HG02610 (cell line): ENCODE measurements at regions not wholly inside any gene's neighbourhood (a gene's known extent, or its start where the extent isn't known, plus 50 kb on each side); places are given as distances from the start of the nearest gene placed in this dataset.
A peak's percentile ranks its signal among the peaks of the same experiment; 100 is the strongest.

Experiments
- ATAC-seq: cut with Tn5 transposase; IDR thresholded peaks from one replicate; pipeline ENCODE4 v1.9.1; 2021; ENCODE audit warnings: mild to moderate bottlenecking, moderate library complexity; ENCODE audit not compliant: unreplicated experiment

DNA sequence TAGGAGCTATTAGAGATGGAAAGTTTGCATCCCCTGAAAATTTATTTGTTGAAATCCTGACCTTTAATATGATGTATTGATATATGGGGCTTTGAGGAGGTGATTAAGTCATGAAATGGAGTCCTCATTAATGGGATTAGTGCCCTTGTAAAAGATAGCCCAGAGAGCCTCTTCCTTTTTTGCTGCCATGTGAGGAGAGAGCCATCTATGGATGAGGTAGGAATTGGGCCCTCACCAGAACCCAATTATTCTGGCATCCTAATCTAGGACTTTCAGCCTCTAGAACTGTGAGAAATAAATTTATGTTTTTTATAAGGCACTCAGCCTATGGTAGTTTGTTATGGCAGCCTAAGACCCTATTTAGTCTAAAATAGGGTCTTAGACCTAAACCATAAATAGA lies 250.2 kb upstream of the SLITRK1 start:
- ATAC-seq, result no peak

DNA sequence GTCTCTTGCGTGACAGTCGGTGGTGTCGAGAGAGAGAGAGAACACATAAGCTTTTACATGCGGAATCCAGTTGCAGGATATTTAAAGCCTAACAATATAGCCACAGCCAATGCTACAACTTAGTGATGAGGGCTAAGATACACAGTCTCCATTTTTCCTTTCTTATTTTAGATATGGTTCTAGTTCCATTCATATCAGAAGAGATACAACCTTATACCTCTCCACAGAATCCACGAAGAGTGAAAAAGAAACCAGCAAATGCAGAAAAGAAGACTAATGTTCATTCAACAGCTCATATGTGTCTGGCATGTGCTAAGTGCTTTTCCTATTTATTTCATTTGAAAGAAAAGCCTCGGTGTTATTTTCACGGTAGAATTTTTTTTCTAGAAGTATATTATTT lies 249.0 kb upstream of the SLITRK1 start:
- ATAC-seq, result no peak

GRCh38 chr13:84130495-84131114 lies 248.3 kb upstream of the SLITRK1 start:
- no peak for ATAC-seq

DNA sequence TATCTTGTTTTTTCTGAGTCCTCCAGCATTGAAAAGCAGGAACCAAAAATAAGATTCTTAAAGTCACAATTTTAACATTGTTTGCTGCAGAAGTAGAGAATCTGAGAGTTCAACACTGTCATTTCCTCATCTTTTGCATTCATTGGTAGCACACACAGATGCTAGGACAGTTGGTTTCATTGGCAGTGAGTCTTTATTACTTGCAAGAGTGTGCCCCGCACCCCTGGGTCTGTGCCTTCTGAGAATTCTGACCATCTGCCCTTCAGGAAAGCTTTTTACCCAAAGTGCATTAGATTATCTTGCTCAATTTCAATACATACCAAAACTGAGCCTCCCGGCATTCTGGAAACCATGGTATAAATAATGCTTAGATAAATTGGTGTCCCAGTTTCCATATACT lies 247.7 kb upstream of the SLITRK1 start:
- ATAC-seq, result no peak

DNA sequence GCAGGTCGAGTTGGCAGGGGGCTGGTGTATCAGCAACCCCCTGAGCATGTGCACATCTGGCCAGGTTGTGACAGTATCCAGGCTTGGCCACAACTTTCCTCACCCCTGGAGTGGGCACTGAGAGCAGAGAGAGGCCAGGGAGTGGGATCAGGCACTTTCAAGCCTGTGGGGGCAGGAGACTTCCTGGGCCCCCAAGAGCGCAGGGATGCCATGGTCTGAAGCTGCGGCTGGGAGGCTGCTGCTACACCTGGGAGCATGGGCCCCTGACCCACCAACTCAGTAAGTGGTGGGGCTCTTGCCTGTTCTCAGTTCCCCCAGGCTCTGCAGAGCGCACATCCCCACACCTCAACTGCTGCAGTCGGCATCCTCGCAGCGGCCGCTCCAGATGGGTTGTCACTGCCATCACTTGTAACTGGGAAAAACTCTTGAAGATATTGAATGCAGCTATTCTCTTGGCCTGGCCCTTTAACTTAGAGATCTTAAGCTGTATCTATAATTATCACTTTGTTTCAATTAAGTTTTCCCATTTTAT lies 245.4 kb upstream of the SLITRK1 start:
- no peak for ATAC-seq

DNA sequence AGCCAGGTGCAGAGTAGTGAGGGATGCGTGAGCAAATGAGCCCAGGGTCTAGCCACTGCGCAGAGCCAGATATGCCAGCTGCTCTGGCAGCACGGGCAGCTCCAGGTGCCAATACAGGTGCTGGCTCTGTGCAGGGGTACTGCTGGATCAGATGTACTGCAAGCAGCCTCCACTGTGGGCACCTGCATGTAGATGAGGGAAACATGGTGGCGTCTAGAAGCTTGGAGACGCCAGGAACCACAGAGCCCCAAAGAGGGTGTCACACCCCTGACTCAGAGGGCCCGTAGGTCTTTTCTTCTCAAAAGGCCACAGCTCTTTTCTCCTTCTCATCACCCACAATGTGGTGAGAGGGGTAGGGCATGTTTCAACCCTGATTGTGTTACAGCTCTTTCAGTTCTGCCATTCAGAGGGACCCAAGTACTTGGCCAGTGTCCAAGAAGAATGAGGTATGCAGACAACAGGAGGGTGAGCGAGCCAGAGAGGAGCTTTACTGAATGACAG lies 244.4 kb upstream of the SLITRK1 start:
- no peak for ATAC-seq

GRCh38 chr13:84121456-84121855 lies 239.2 kb upstream of the SLITRK1 start:
- ATAC-seq, result no peak

DNA sequence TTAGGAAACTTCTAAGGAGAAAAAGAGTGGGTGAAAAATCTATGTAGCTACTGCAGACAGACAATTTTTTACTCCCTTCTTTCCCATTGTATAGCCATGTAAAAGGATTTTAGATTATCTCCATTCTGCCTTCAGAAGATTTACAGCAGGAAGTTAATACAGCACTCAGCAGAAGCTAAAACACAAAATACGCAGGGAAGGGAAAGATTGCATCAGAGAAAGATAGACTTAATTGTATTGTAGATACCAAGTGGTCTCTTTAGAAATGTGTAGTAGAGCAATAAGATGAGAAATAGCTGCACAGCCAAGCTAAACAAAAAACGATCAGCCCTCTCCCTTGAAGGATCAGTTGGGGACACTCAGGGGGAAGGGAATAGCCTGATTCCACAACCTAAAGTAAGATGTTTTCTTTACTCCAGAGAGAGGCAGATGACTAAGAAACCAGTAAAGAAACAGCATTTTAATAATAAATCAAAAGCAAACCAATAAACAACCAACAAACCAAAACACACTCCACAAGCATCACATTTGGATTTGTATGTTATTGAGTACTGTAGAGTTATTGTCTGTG lies 236.7 kb upstream of the SLITRK1 start:
- no peak for ATAC-seq

- ATAC-seq, result no peak
These were observed 216.0 kb upstream of the SLITRK1 start for GRCh38 chr13:84098273-84098672.

GRCh38 chr13:84097148-84097547 lies 214.9 kb upstream of the SLITRK1 start:
- no peak for ATAC-seq

DNA sequence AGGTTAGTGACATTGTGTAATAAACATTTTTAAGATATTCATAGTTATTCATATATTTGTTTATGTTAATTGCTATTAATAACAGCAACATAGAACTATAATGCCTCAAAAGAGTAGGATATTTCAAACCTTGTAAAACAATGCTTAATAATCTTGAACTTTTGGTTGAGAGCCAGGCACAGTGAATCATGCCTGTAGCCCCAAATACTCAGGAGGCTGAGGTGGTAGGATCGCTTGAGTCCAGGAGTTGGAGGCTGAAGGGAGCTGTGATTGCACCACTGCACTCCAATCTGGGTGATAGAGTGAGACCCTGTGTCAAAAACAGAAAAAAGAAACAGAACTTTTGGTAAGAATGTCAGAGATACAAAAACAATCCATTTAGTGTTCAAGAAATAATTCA lies 213.9 kb upstream of the SLITRK1 start:
- ATAC-seq, result no peak

- no peak for ATAC-seq
These were observed 206.7 kb upstream of the SLITRK1 start for GRCh38 chr13:84088996-84089395.

- peak; percentile 39 for ATAC-seq
These were observed 204.5 kb upstream of the SLITRK1 start for GRCh38 chr13:84086847-84087162.

DNA sequence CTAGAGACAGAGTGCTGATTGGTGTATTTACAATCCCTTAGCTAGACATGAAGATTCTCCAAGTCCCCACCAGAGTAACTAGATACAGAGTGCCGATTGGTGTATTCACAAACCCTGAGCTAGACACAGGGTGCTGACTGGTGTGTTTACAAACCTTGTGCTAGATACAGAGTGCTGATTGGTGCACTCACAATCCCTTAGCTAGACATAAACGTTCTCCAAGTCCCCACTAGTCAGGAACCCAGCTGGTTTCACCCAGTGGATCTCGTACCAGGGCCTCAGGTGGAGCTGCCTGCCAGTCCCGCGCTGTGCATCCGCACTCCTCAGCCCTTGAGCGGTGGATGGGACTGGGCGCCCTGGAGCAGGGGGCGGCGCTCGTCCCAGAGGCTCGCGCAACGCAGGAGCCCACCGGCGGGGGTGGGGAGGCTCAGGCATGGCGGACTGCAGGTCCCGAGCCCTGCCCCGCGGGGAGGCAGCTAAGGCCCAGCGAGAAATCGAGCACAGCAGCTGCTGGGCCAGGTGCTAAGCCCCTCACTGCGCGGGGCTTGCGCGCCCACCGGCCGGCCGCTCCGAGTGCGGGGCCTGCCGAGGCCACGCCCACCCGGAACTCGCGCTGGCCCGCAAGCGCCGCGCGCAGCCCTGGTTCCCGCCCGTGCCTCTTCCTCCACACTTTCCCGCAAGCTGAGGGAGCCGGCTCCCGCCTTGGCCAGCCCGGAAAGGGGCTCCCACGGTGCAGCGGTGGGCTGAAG lies 204.0 kb upstream of the SLITRK1 start:
- peak; percentile 73 for ATAC-seq

DNA sequence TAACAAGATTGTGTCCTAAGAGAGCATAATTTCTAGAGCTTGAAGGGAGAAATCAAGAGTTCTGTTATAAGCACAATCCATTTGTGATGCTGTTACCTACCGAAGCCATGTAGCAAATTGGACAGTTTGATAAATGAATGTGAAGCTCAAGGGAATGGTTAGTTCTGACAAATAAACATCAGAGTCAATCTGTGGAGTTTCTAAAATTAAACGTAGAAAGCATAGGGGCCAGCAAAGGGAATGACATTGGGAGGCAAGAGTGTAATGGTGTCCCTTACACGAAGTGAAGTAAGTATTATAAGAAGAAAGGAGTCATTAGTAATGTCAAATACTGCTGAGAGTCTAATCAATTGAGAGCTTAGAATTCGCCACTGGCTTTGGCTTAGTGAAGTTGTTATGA lies 200.2 kb upstream of the SLITRK1 start:
- no peak for ATAC-seq

DNA sequence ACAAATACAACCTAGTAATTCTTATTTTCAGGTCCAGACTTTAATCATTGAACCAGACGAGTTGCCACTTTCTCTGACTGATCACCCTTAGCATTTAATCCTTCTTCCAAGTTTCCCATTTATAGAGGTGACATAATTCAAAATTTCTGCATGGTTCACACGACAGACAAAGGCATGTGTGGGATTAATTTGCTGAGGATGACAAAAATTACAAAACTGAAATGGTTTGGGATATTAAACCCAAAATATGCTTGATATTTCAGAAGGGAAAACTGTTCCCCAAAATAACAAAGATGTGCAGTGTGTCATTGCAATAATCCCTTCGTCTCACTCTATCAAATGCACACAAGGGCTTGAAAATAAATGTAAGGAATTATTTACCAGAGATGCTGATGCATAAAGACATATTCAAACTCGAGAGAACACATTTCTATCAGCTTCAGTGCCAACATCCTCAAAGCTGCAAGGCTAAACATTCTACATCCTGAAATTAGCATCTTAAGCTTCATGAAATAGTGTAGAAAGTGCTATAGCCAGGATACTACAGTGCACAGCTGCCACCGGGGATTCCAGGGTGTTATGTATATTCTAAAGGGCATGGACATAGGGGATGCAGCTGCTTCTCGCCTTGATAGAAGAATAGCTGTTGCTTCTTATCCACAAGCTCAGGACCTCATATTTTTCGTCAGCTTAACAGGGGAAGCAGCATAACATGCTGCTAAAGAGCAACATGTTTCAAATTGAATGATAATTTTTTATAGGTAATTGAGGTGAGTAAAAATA lies 198.7 kb upstream of the SLITRK1 start:
- ATAC-seq, result no peak

GRCh38 chr13:84077271-84077670 lies 195.0 kb upstream of the SLITRK1 start:
- ATAC-seq, result no peak

- no peak for ATAC-seq
These were observed 194.0 kb upstream of the SLITRK1 start for GRCh38 chr13:84076280-84076679.

DNA sequence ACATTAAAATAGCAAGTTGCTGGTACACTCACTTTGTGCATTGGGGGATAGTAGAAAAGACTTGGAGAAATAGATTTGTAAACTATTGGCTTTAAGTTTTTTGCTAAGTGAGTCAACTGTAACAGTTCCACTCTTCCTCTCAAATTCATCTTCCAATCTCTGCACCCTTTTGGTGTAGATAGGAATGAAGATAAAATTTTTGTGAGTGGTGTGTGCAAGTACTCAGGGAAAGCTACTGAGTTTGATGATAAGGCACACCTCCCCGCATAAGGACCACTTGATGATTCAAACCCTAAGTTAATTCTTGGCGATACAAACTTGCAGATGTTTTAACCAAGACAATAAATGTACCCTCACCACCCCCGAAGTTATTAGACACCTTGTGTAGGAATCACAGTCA lies 168.3 kb upstream of the SLITRK1 start:
- ATAC-seq, result no peak

DNA sequence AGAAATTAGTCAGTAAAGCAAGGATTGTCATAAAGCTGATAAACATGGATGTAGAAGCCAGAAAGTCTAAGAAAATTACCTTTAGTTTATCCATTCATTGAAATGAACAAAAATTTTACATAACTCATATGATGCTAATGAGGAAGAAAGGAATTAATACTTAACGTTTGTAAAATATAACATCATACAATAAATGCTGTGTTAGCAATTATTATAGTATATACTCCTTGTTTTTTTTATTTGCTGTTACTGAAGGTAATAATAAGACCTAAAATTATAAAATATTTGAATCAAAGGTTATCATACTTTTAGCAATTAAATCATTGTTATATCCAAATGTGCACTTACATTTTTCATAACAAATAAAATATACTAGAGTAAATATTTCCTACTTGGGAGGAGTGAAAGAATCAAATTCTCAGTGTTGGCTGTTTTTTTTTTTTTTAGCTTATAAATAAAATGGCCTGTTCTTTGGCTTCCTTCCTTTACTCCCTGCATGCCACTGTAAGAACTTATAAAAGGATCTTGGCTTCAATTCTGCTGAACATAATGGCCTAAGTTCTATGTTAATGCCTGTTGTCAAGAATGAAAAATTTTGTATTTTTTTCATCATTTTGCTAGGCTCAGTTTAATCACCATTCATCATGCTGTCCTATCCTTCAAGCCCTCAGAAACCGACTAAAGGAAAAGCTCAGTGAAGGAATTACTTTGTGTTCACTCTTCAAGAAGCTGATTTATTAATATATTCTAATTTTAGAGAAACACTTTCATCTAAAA lies 167.4 kb upstream of the SLITRK1 start:
- no peak for ATAC-seq

GRCh38 chr13:84044805-84045204 lies 162.5 kb upstream of the SLITRK1 start:
- no peak for ATAC-seq
